Stimulated activated naive CD8-positive, alpha-beta T cell treated with anti-CD3 and anti-CD28 coated beads, Interleukin-15, Interleukin-2, amounts not matched to agents 100 ng/mL and 50 ng/mL, for 24 hours (primary cell): ENCODE measurements at regions not wholly inside any gene's neighbourhood (a gene's known extent, or its start where the extent isn't known, plus 50 kb on each side); places are given as distances from the start of the nearest gene placed in this dataset.

Experiments
- H3K27ac Mint-ChIP-seq: one replicate; pipeline ENCODE4 v1.8.0; 2021; ENCODE audit warnings: mild to moderate bottlenecking, mixed read lengths
- H3K27me3 Mint-ChIP-seq: one replicate; pipeline ENCODE4 v1.8.0; 2021; ENCODE audit warnings: mixed read lengths
- H3K36me3 Mint-ChIP-seq: one replicate; pipeline ENCODE4 v1.8.0; 2021; ENCODE audit warnings: low read depth, mixed read lengths
- H3K4me1 Mint-ChIP-seq: one replicate; pipeline ENCODE4 v1.8.0; 2021; ENCODE audit warnings: low read depth, mixed read lengths
- H3K4me3 Mint-ChIP-seq: one replicate; pipeline ENCODE4 v1.8.0; 2021; ENCODE audit warnings: mild to moderate bottlenecking, mixed read lengths
- H3K9me3 Mint-ChIP-seq: one replicate; pipeline ENCODE4 v1.8.0; 2021; ENCODE audit warnings: mixed read lengths

GRCh38 chr18:24947521-24948305, 404.3 kb downstream of the ZNF521 start:
- Mint-ChIP-seq H3K4me3 (no peak overlapping the region), H3K27ac (no peak overlapping the region), H3K36me3 (no peaks in the 10 kb centered on the region), H3K27me3 (no peaks in the 10 kb centered on the region), H3K4me1 (no peaks in the 10 kb centered on the region), H3K9me3 (no peaks in the 10 kb centered on the region)

DNA sequence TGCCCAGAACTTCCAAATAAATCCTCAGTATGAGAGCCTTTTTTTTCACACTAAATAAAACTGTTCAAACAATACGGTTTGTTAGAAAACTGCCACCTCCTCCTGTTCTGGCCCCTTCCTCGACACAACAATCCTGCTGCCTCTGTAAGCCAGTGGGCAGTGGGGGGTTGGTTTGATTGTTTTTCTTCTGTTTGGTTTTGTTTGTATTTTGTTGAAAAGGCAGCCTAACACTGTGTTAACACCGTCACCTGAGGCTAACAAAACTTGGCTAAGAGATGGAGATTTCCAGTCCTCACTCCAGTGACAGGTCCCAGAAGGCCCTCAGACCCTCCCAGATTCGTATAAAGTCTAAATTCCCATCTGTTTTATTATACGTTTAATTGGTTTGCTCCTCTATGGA, 402.1 kb downstream of the ZNF521 start:
- Mint-ChIP-seq H3K27ac (no peak overlapping the region), H3K4me3 (no peak overlapping the region), H3K36me3 (no peaks in the 10 kb centered on the region)

GRCh38 chr18:24954341-24954740, 397.6 kb downstream of the ZNF521 start:
- no peaks in the 10 kb centered on the region for H3K4me1 Mint-ChIP-seq

More for the DNA sequence above, 402.1 kb downstream of the ZNF521 start:
- H3K9me3 Mint-ChIP-seq: no peaks in the 10 kb centered on the region
- no peaks in the 10 kb centered on the region for H3K27me3 Mint-ChIP-seq
- H3K4me1 Mint-ChIP-seq: no peaks in the 10 kb centered on the region

DNA sequence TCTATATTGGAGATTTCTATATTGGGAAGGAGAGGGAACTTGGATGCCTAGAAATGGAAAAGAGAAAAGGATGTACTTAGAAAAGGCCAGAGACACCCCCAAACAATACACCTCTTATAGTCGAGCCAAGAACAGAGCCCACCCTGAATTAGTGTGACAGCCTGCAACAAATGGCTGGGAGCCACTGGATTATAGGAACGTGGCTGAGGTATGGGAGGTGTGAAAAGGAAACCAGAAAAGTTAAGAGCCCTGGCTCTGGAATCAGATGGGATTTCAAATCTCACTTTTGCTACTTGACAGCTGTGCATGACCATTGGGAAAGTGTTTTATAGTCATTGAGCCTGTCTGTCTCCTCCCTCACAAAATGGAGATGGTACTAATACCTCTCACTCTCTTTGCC, 394.0 kb downstream of the ZNF521 start:
- H3K27ac Mint-ChIP-seq: no peak overlapping the region
- H3K27me3 Mint-ChIP-seq: no peaks in the 10 kb centered on the region
- H3K36me3 Mint-ChIP-seq: no peaks in the 10 kb centered on the region
- H3K9me3 Mint-ChIP-seq: no peaks in the 10 kb centered on the region
- H3K4me3 Mint-ChIP-seq: no peak overlapping the region
- no peaks in the 10 kb centered on the region for H3K4me1 Mint-ChIP-seq

More at GRCh38 chr18:24954341-24954740, 397.6 kb downstream of the ZNF521 start:
- Mint-ChIP-seq H3K27me3 (no peaks in the 10 kb centered on the region), H3K4me3 (no peak overlapping the region), H3K27ac (no peak overlapping the region), H3K9me3 (no peaks in the 10 kb centered on the region), H3K36me3 (no peaks in the 10 kb centered on the region)

DNA sequence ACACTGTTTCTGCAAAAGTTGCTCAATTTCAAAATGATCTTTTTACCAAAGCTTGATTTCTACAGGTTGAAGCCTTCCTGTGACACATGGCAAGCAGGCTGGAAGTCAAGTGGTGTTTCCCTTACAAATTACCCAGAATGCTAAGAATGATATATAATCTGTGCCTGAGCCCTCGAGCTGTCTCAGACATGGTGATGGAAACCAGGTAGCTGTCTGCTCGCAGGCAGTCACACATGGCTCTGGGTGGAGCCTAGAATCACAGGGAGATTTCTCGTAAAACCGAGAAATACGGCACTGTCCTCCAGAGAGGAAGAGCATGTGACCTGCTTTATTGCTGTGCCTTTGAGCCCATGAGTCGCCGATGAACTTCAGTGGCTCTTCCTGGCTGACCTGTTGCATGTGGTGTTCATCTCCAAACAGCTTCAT, 392.9 kb downstream of the ZNF521 start:
- H3K9me3 Mint-ChIP-seq: no peaks in the 10 kb centered on the region
- H3K27me3 Mint-ChIP-seq: no peaks in the 10 kb centered on the region
- H3K4me1 Mint-ChIP-seq: peaks cover 2% of the 10 kb centered on the region
- no peaks in the 10 kb centered on the region for H3K36me3 Mint-ChIP-seq
- no peak overlapping the region for H3K27ac Mint-ChIP-seq
- H3K4me3 Mint-ChIP-seq: no peak overlapping the region

- peaks cover 4% of the 10 kb centered on the region for H3K9me3 Mint-ChIP-seq
- H3K4me3 Mint-ChIP-seq: no peak overlapping the region
- H3K27me3 Mint-ChIP-seq: no peaks in the 10 kb centered on the region
- peaks cover 7% of the 10 kb centered on the region for H3K4me1 Mint-ChIP-seq
- H3K27ac Mint-ChIP-seq: no peak overlapping the region
- no peaks in the 10 kb centered on the region for H3K36me3 Mint-ChIP-seq
Measured at GRCh38 chr18:24964216-24964615, 387.8 kb downstream of the ZNF521 start.

- H3K27ac Mint-ChIP-seq: no peak overlapping the region
- no peaks in the 10 kb centered on the region for H3K36me3 Mint-ChIP-seq
- no peaks in the 10 kb centered on the region for H3K27me3 Mint-ChIP-seq
- no peak overlapping the region for H3K4me3 Mint-ChIP-seq
- peaks cover 7% of the 10 kb centered on the region for H3K4me1 Mint-ChIP-seq
- H3K9me3 Mint-ChIP-seq: peaks cover 8% of the 10 kb centered on the region
Measured at GRCh38 chr18:24968238-24968775, 383.7 kb downstream of the ZNF521 start.

GRCh38 chr18:24972577-24972976, 379.4 kb downstream of the ZNF521 start:
- Mint-ChIP-seq H3K4me1 (no peaks in the 10 kb centered on the region), H3K9me3 (peaks cover 3% of the 10 kb centered on the region), H3K27me3 (peaks cover 3% of the 10 kb centered on the region), H3K36me3 (no peaks in the 10 kb centered on the region), H3K27ac (no peak overlapping the region), H3K4me3 (no peak overlapping the region)

DNA sequence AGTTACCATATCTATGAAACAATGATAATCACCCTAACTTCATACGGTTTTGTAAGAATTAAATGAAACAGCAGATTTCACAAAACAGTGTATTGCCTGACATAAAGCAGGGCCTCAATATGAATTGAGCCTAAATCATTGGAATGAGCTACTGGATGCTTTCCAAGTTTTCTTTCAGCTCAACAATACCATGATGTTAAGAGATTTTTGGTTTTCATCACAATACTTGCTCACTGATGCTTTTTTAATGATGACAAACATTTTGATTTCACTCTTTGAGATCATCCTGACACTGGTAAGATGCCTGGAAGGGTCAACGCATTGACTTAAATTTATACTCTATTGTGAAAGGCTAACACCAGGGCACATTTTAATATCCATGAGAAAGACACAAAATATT, 377.5 kb downstream of the ZNF521 start:
- no peak overlapping the region for H3K27ac Mint-ChIP-seq
- H3K9me3 Mint-ChIP-seq: peaks cover 3% of the 10 kb centered on the region
- H3K27me3 Mint-ChIP-seq: peaks cover 3% of the 10 kb centered on the region
- no peaks in the 10 kb centered on the region for H3K36me3 Mint-ChIP-seq
- H3K4me1 Mint-ChIP-seq: no peaks in the 10 kb centered on the region
- H3K4me3 Mint-ChIP-seq: no peak overlapping the region

DNA sequence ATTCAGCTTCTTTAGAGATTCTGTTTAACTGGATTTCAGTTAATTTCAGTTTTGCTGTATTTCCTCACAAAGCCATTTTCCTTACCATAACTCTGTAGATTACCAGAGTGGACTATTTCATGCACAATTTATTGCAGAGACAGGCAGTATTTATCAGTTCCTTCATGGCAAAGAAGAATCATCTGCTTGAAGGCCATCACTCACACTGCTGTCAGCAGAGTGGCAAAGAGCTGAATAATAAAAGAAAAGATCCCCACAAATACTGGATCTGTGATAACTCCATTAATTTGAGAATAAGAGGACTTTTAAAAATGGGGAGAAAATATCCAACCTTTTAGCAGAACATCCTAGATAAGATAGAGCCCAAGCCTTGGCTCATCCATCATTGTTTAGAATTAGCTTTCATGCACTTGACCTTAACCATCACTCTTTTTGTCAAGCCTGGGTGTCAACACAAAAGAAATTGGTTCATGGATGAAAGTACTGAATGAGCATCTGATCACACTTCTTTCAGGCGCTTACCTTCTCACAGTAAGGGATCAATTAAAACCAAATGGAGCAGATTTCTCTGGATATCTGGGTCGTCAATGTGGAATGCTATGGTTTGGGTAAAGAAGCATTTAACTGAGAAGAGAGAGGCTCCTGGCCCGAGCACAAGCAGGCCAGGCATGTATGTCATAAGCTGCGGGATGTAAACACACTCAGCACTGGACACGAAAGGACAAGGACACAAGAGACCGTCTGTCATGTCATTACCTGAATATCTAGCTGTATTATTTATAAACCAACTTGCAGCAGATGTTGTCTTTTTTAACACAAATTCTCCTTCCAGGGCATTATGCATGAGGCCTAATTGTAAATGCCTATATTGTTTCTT, 376.2 kb downstream of the ZNF521 start:
- Mint-ChIP-seq H3K9me3 (no peaks in the 10 kb centered on the region), H3K27me3 (peaks cover 3% of the 10 kb centered on the region), H3K4me1 (no peaks in the 10 kb centered on the region), H3K36me3 (no peaks in the 10 kb centered on the region), H3K27ac (no peak overlapping the region), H3K4me3 (no peak overlapping the region)

GRCh38 chr18:24976502-24976901, 375.5 kb downstream of the ZNF521 start:
- no peak overlapping the region for H3K4me3 Mint-ChIP-seq
- peaks cover 3% of the 10 kb centered on the region for H3K27me3 Mint-ChIP-seq
- no peaks in the 10 kb centered on the region for H3K4me1 Mint-ChIP-seq
- no peak overlapping the region for H3K27ac Mint-ChIP-seq
- no peaks in the 10 kb centered on the region for H3K36me3 Mint-ChIP-seq
- no peaks in the 10 kb centered on the region for H3K9me3 Mint-ChIP-seq

DNA sequence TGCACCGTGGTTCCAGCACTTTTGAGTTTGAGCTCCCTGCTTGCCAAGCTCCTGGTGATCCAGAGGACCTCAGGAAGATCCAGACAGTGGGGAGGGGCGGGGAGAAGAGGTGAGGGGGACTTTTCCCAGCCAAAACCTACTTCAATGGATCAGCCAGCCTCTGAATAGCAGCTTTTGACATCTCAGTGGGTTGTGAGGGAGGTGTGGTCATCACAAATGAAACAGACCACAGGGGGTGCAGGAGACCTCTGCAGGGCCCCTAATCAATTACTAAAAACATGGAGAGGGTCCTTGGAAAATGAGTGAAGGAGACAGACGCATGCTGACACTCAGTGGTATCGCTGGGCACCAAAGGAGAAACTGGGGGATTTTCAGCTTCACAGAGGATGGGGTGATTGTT, 372.7 kb downstream of the ZNF521 start:
- Mint-ChIP-seq H3K4me3 (no peak overlapping the region), H3K4me1 (no peaks in the 10 kb centered on the region), H3K36me3 (no peaks in the 10 kb centered on the region), H3K27me3 (peaks cover 3% of the 10 kb centered on the region), H3K27ac (no peak overlapping the region), H3K9me3 (no peaks in the 10 kb centered on the region)

DNA sequence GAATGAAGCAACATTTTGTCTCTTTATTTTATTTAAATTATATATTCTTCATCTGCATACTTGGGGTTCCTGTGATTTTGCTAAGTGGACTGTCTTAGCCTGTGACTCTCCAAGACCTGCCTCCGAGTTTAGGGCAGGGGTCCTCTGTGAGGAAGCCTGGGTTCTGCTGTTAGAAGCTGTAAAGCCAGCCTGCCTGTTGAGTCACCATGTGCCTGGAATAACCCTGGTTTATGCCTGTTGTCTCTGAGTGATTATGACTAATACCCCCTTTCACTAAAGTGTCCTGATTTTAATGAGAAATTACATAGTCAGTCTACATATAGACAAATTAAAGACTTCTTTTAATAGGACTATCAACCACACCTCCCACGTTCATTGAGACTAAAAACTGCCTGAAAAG, 369.1 kb downstream of the ZNF521 start:
- H3K27me3 Mint-ChIP-seq: peaks cover 7% of the 10 kb centered on the region
- no peaks in the 10 kb centered on the region for H3K4me1 Mint-ChIP-seq
- H3K27ac Mint-ChIP-seq: no peak overlapping the region
- H3K36me3 Mint-ChIP-seq: no peaks in the 10 kb centered on the region
- no peaks in the 10 kb centered on the region for H3K9me3 Mint-ChIP-seq
- H3K4me3 Mint-ChIP-seq: no peak overlapping the region

DNA sequence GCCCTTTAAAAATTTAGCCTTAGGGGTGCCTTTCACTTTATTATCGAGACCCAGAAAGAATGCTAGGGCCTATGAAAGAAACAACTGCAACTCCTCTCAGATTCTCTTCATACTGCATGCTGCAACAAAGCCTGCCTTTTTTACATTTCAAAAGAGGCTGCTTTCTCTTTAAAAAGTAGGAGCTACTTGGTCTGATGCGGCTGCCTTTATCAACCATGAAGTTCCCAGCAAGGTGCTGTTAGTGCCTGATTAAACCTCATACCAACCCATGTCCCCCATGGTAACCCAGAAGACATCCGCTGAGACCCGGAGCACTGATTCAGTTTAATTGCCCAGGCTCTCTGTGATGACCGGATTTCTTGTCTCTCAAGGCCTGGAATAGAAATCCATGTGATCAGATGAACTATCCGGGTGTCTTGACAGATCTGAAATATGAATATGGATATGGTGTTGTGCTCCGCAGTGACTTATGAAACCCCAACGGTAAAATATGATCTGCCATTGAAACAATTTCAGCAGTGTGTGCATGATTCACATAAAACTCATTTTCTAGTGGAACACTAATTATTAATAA, 368.3 kb downstream of the ZNF521 start:
- Mint-ChIP-seq H3K27me3 (peaks cover 10% of the 10 kb centered on the region), H3K4me1 (no peaks in the 10 kb centered on the region), H3K4me3 (no peak overlapping the region), H3K27ac (no peak overlapping the region), H3K36me3 (no peaks in the 10 kb centered on the region), H3K9me3 (no peaks in the 10 kb centered on the region)

DNA sequence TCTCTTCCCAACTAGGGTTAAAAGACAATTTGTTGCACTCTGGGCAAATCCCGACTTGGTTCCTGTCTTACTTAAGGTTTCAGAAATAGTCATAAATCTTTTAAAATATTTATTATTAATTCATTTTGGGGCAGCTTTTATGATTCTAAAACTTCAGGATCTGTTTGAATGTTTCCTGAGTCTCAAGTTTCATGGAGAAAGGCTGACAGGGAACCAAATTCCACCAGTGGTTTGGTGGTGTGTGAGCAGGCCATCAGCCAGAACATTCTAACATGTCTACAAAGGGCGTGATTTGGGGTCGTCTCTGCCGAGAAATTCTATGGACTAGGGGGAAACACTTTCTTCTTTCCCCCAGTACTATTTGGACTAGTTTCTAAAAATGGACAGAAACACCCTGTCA, 366.4 kb downstream of the ZNF521 start:
- Mint-ChIP-seq H3K9me3 (no peaks in the 10 kb centered on the region), H3K36me3 (no peaks in the 10 kb centered on the region), H3K4me3 (no peak overlapping the region), H3K27ac (no peak overlapping the region), H3K27me3 (peaks cover 10% of the 10 kb centered on the region), H3K4me1 (no peaks in the 10 kb centered on the region)
